ENCODE measurements at regions not wholly inside any gene's neighbourhood (a gene's known extent, or its start where the extent isn't known, plus 50 kb on each side); places are given as distances from the start of the nearest gene placed in this dataset.

- 83% methylated on average over 1 of the region's 1 CpG for whole genome bisulfite sequencing (ENCODE audit: low lambda C conversion rate, missing lambda C conversion rate)
- Histone ChIP-seq H3K4me3 (no peak overlapping the region), H3K36me3 (replicated peaks; ENCODE audit: insufficient read depth, low read depth) (no peaks in the 10 kb centered on the region), H4K20me1 (ENCODE audit: insufficient read depth, poor library complexity, severe bottlenecking) (no peaks in the 10 kb centered on the region), H3K9me3 (ENCODE audit: low read depth) (no peaks in the 10 kb centered on the region), H3K79me2 (no peaks in the 10 kb centered on the region), H3K9me2 (replicated peaks; ENCODE audit: insufficient read depth) (no peaks in the 10 kb centered on the region), H3K27me3 (no peaks in the 10 kb centered on the region), H3K4me2 (no peak overlapping the region), H3K4me1 (ENCODE audit: insufficient read depth) (no peaks in the 10 kb centered on the region), H3K27ac (no peak overlapping the region), H2AFZ (no peak overlapping the region)
- DNase-seq (ENCODE audit: low spot score): no peak
- TF ChIP-seq EZH2phosphoT487 (IDR thresholded peaks at IDR 0.05; ENCODE audit: low read depth, severe bottlenecking, unreplicated experiment) (no peak), CTCF (IDR thresholded peaks at IDR 0.05; ENCODE audit: poor library complexity) (no peak), EZH2 (IDR thresholded peaks at IDR 0.05; ENCODE audit: borderline replicate concordance) (no peak)
Observed at GRCh38 chr3:159451482-159451881, 537.2 kb upstream of the IL12A start.

GRCh38 chr3:159453036-159453435 is 535.6 kb upstream of the IL12A start:
- Histone ChIP-seq H3K9me2 (replicated peaks; ENCODE audit: insufficient read depth) (no peaks in the 10 kb centered on the region), H3K4me1 (ENCODE audit: insufficient read depth) (no peaks in the 10 kb centered on the region), H4K20me1 (ENCODE audit: insufficient read depth, poor library complexity, severe bottlenecking) (no peaks in the 10 kb centered on the region), H3K36me3 (replicated peaks; ENCODE audit: insufficient read depth, low read depth) (no peaks in the 10 kb centered on the region), H3K27me3 (no peaks in the 10 kb centered on the region), H3K9me3 (ENCODE audit: low read depth) (no peaks in the 10 kb centered on the region), H3K27ac (no peak overlapping the region), H2AFZ (no peak overlapping the region), H3K79me2 (no peaks in the 10 kb centered on the region), H3K4me3 (no peak overlapping the region), H3K4me2 (no peak overlapping the region)
- WGBS (ENCODE audit: low lambda C conversion rate, missing lambda C conversion rate): 76% methylated on average over 5 of the region's 5 CpGs
- DNase-seq (ENCODE audit: low spot score): no peak
- TF ChIP-seq EZH2phosphoT487 (IDR thresholded peaks at IDR 0.05; ENCODE audit: low read depth, severe bottlenecking, unreplicated experiment): no peak
- no peak for TF ChIP-seq CTCF (IDR thresholded peaks at IDR 0.05; ENCODE audit: poor library complexity)
- no peak for TF ChIP-seq EZH2 (IDR thresholded peaks at IDR 0.05; ENCODE audit: borderline replicate concordance)

GRCh38 chr3:159453945-159454344 is 534.7 kb upstream of the IL12A start:
- Histone ChIP-seq H3K27ac (no peak overlapping the region), H3K9me3 (ENCODE audit: low read depth) (no peaks in the 10 kb centered on the region), H3K27me3 (no peaks in the 10 kb centered on the region), H3K36me3 (replicated peaks; ENCODE audit: insufficient read depth, low read depth) (no peaks in the 10 kb centered on the region), H3K79me2 (no peaks in the 10 kb centered on the region), H4K20me1 (ENCODE audit: insufficient read depth, poor library complexity, severe bottlenecking) (no peaks in the 10 kb centered on the region), H3K9me2 (replicated peaks; ENCODE audit: insufficient read depth) (no peaks in the 10 kb centered on the region), H3K4me2 (no peak overlapping the region), H3K4me3 (no peak overlapping the region), H3K4me1 (ENCODE audit: insufficient read depth) (no peaks in the 10 kb centered on the region), H2AFZ (no peak overlapping the region)
- TF ChIP-seq EZH2phosphoT487 (IDR thresholded peaks at IDR 0.05; ENCODE audit: low read depth, severe bottlenecking, unreplicated experiment) (no peak), EZH2 (IDR thresholded peaks at IDR 0.05; ENCODE audit: borderline replicate concordance) (no peak), CTCF (IDR thresholded peaks at IDR 0.05; ENCODE audit: poor library complexity) (no peak)
- DNase-seq (ENCODE audit: low spot score): no peak
- 65% methylated on average over 2 of the region's 2 CpGs for WGBS (ENCODE audit: low lambda C conversion rate, missing lambda C conversion rate)

- no peak overlapping the region for H2AFZ ChIP-seq
- H3K79me2 ChIP-seq: no peaks in the 10 kb centered on the region
- no peaks in the 10 kb centered on the region for H4K20me1 ChIP-seq (ENCODE audit: insufficient read depth, poor library complexity, severe bottlenecking)
- no peaks in the 10 kb centered on the region for H3K4me1 ChIP-seq (ENCODE audit: insufficient read depth)
- no peak for DNase-seq (ENCODE audit: low spot score)
- H3K4me3 ChIP-seq: no peak overlapping the region
- H3K9me2 ChIP-seq (replicated peaks; ENCODE audit: insufficient read depth): no peaks in the 10 kb centered on the region
- no peak overlapping the region for H3K27ac ChIP-seq
- no peaks in the 10 kb centered on the region for H3K27me3 ChIP-seq
- no peak overlapping the region for H3K4me2 ChIP-seq
- H3K36me3 ChIP-seq (replicated peaks; ENCODE audit: insufficient read depth, low read depth): no peaks in the 10 kb centered on the region
- 75% methylated on average over 5 of the region's 5 CpGs for WGBS (ENCODE audit: low lambda C conversion rate, missing lambda C conversion rate)
- no peaks in the 10 kb centered on the region for H3K9me3 ChIP-seq (ENCODE audit: low read depth)
- TF ChIP-seq CTCF (IDR thresholded peaks at IDR 0.05; ENCODE audit: poor library complexity) (no peak), EZH2 (IDR thresholded peaks at IDR 0.05; ENCODE audit: borderline replicate concordance) (no peak), EZH2phosphoT487 (IDR thresholded peaks at IDR 0.05; ENCODE audit: low read depth, severe bottlenecking, unreplicated experiment) (no peak)
Observed at GRCh38 chr3:159455741-159456181, 532.9 kb upstream of the IL12A start.

Data from hepatocyte (in vitro differentiated cells).